ENCODE measurements at regions not wholly inside any gene's neighbourhood (a gene's known extent, or its start where the extent isn't known, plus 50 kb on each side); places are given as distances from the start of the nearest gene placed in this dataset.

GRCh38 chr13:112247471-112248405 lies 128.4 kb upstream of the SPACA7 start:
- DNase-seq: peak; percentile 73

GRCh38 chr13:112248406-112248760 lies 127.8 kb upstream of the SPACA7 start:
- DNase-seq: peak; percentile 84

- DNase-seq: peak; percentile 97
These were observed 127.1 kb upstream of the SPACA7 start for GRCh38 chr13:112248862-112249592.

GRCh38 chr13:112249644-112250610 lies 126.2 kb upstream of the SPACA7 start:
- DNase-seq: no peak

GRCh38 chr13:112250788-112251445 lies 125.2 kb upstream of the SPACA7 start:
- DNase-seq: no peak

- DNase-seq: no peak
These were observed 124.1 kb upstream of the SPACA7 start for GRCh38 chr13:112251930-112252585.

GRCh38 chr13:112252804-112253590 lies 123.2 kb upstream of the SPACA7 start:
- DNase-seq: no peak

- DNase-seq: no peak
These were observed 122.5 kb upstream of the SPACA7 start for GRCh38 chr13:112253631-112254030.

- no peak for DNase-seq
These were observed 121.9 kb upstream of the SPACA7 start for GRCh38 chr13:112254061-112254818.

- no peak for DNase-seq
These were observed 121.3 kb upstream of the SPACA7 start for GRCh38 chr13:112254900-112255299.

GRCh38 chr13:112255550-112256120 lies 120.5 kb upstream of the SPACA7 start:
- DNase-seq: no peak

GRCh38 chr13:112256716-112257494 lies 119.2 kb upstream of the SPACA7 start:
- DNase-seq: no peak

GRCh38 chr13:112259511-112259910 lies 116.6 kb upstream of the SPACA7 start:
- no peak for DNase-seq

- DNase-seq: no peak
These were observed 115.8 kb upstream of the SPACA7 start for GRCh38 chr13:112260108-112261055.

- DNase-seq: no peak
These were observed 114.2 kb upstream of the SPACA7 start for GRCh38 chr13:112261924-112262323.

- no peak for DNase-seq
These were observed 113.0 kb upstream of the SPACA7 start for GRCh38 chr13:112263152-112263551.

GRCh38 chr13:112267660-112268059 lies 108.5 kb upstream of the SPACA7 start:
- no peak for DNase-seq

GRCh38 chr13:112270951-112271350 lies 105.2 kb upstream of the SPACA7 start:
- DNase-seq: no peak

All from NCI-H69 (cell line).